ENCODE measurements at regions not wholly inside any gene's neighbourhood (a gene's known extent, or its start where the extent isn't known, plus 50 kb on each side); places are given as distances from the start of the nearest gene placed in this dataset.

- TF ChIP-seq INSM2 (tag by site-specific recombination; IDR thresholded peaks at IDR 0.05), result no peak
- TF ChIP-seq ZBTB49 (tag by site-specific recombination; IDR thresholded peaks at IDR 0.05; ENCODE audit: low read depth), result no peak
- no peak for TF ChIP-seq ATF2 (tag by site-specific recombination; IDR thresholded peaks at IDR 0.05; ENCODE audit: low read depth)
- no peak for TF ChIP-seq CTCF (tag by site-specific recombination; IDR thresholded peaks at IDR 0.05)
- no peak for TF ChIP-seq ZNF549 (tag by site-specific recombination; IDR thresholded peaks at IDR 0.05)
These were observed 510.7 kb upstream of the ACO1 start for GRCh38 chr9:31873722-31874121.

Measured in HEK293 (cell line).